ENCODE measurements at regions not wholly inside any gene's neighbourhood (a gene's known extent, or its start where the extent isn't known, plus 50 kb on each side); places are given as distances from the start of the nearest gene placed in this dataset.

GRCh38 chr1:29932626-29933025, 696.3 kb downstream of the PTPRU start:
- no peak for DNase-seq (ENCODE audit: low spot score)
- Mint-ChIP-seq H3K4me3 (ENCODE audit: unreplicated experiment) (no peak overlapping the region), H3K9me3 (ENCODE audit: low read depth) (no peaks in the 10 kb centered on the region), H3K4me1 (ENCODE audit: low read depth) (no peaks in the 10 kb centered on the region), H3K36me3 (ENCODE audit: low read depth) (no peaks in the 10 kb centered on the region), H3K27ac (ENCODE audit: unreplicated experiment) (no peak overlapping the region), H3K27me3 (ENCODE audit: low read depth) (peaks cover 15% of the 10 kb centered on the region)
- TF ChIP-seq CTCF (IDR thresholded peaks at IDR 0.05): no peak

GRCh38 chr1:29931477-29932175, 695.3 kb downstream of the PTPRU start:
- H3K4me3 Mint-ChIP-seq (ENCODE audit: unreplicated experiment): no peak overlapping the region
- no peak for TF ChIP-seq CTCF (IDR thresholded peaks at IDR 0.05)
- no peak for DNase-seq (ENCODE audit: low spot score)
- H3K27me3 Mint-ChIP-seq (ENCODE audit: low read depth): peaks cover 15% of the 10 kb centered on the region
- no peak overlapping the region for H3K27ac Mint-ChIP-seq (ENCODE audit: unreplicated experiment)
- no peaks in the 10 kb centered on the region for H3K4me1 Mint-ChIP-seq (ENCODE audit: low read depth)
- H3K9me3 Mint-ChIP-seq (ENCODE audit: low read depth): no peaks in the 10 kb centered on the region
- no peaks in the 10 kb centered on the region for H3K36me3 Mint-ChIP-seq (ENCODE audit: low read depth)

GRCh38 chr1:29925058-29925457, 688.7 kb downstream of the PTPRU start:
- Mint-ChIP-seq H3K27ac (ENCODE audit: unreplicated experiment) (no peak overlapping the region), H3K27me3 (ENCODE audit: low read depth) (peaks cover 22% of the 10 kb centered on the region), H3K36me3 (ENCODE audit: low read depth) (no peaks in the 10 kb centered on the region), H3K4me1 (ENCODE audit: low read depth) (no peaks in the 10 kb centered on the region), H3K4me3 (ENCODE audit: unreplicated experiment) (no peak overlapping the region), H3K9me3 (ENCODE audit: low read depth) (no peaks in the 10 kb centered on the region)
- no peak for TF ChIP-seq CTCF (IDR thresholded peaks at IDR 0.05)
- DNase-seq (ENCODE audit: low spot score): no peak

GRCh38 chr1:29924017-29924431, 687.7 kb downstream of the PTPRU start:
- Mint-ChIP-seq H3K36me3 (ENCODE audit: low read depth) (no peaks in the 10 kb centered on the region), H3K4me3 (ENCODE audit: unreplicated experiment) (no peak overlapping the region), H3K4me1 (ENCODE audit: low read depth) (no peaks in the 10 kb centered on the region), H3K27ac (ENCODE audit: unreplicated experiment) (no peak overlapping the region), H3K27me3 (ENCODE audit: low read depth) (peaks cover 27% of the 10 kb centered on the region), H3K9me3 (ENCODE audit: low read depth) (no peaks in the 10 kb centered on the region)
- DNase-seq (ENCODE audit: low spot score): no peak
- TF ChIP-seq CTCF (IDR thresholded peaks at IDR 0.05): no peak

GRCh38 chr1:29921741-29922140, 685.4 kb downstream of the PTPRU start:
- peaks cover 29% of the 10 kb centered on the region for H3K27me3 Mint-ChIP-seq (ENCODE audit: low read depth)
- no peak for DNase-seq (ENCODE audit: low spot score)
- H3K27ac Mint-ChIP-seq (ENCODE audit: unreplicated experiment): no peak overlapping the region
- no peaks in the 10 kb centered on the region for H3K9me3 Mint-ChIP-seq (ENCODE audit: low read depth)
- no peaks in the 10 kb centered on the region for H3K36me3 Mint-ChIP-seq (ENCODE audit: low read depth)
- TF ChIP-seq CTCF (IDR thresholded peaks at IDR 0.05): no peak
- no peak overlapping the region for H3K4me3 Mint-ChIP-seq (ENCODE audit: unreplicated experiment)
- H3K4me1 Mint-ChIP-seq (ENCODE audit: low read depth): no peaks in the 10 kb centered on the region
